ENCODE measurements at regions not wholly inside any gene's neighbourhood (a gene's known extent, or its start where the extent isn't known, plus 50 kb on each side); places are given as distances from the start of the nearest gene placed in this dataset.

DNA sequence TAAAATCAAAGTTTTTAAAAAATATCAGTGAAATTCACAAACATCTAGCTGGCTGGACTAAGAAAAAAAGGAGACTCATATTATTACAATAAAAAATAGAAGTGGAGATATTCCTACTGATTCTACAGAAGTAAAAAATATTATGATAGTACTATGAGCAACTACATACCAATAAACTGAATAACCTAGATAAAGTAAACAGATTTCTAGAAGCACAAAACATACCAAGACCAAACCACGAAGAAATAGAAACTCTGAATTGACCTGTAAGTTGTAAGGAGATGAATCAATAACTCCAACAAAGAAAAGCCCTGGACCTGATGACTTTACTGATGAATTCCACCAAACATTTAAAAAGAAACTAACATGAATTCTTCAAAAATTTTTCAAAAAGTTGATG is 867.3 kb downstream of the PCDH18 start:
- TF ChIP-seq, protein P1, sequence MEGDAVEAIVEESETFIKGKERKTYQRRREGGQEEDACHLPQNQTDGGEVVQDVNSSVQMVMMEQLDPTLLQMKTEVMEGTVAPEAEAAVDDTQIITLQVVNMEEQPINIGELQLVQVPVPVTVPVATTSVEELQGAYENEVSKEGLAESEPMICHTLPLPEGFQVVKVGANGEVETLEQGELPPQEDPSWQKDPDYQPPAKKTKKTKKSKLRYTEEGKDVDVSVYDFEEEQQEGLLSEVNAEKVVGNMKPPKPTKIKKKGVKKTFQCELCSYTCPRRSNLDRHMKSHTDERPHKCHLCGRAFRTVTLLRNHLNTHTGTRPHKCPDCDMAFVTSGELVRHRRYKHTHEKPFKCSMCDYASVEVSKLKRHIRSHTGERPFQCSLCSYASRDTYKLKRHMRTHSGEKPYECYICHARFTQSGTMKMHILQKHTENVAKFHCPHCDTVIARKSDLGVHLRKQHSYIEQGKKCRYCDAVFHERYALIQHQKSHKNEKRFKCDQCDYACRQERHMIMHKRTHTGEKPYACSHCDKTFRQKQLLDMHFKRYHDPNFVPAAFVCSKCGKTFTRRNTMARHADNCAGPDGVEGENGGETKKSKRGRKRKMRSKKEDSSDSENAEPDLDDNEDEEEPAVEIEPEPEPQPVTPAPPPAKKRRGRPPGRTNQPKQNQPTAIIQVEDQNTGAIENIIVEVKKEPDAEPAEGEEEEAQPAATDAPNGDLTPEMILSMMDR (IDR thresholded peaks at IDR 0.05) = no peak
- TF ChIP-seq POLR2A (IDR thresholded peaks at IDR 0.05) = no peak
